GM21423 (cell line): ENCODE measurements at regions not wholly inside any gene's neighbourhood (a gene's known extent, or its start where the extent isn't known, plus 50 kb on each side); places are given as distances from the start of the nearest gene placed in this dataset.
"Not testable (repeated sequence)": the region's sequence is repeated elsewhere in the genome, so short reads cannot be mapped to it uniquely, and the experiment has no call there.

ENCODE experiments used
- ATAC-seq: cut with Tn5 transposase; IDR thresholded peaks from one replicate; pipeline ENCODE4 v1.9.1; 2021; ENCODE audit warnings: mild to moderate bottlenecking, moderate library complexity; ENCODE audit not compliant: unreplicated experiment

DNA sequence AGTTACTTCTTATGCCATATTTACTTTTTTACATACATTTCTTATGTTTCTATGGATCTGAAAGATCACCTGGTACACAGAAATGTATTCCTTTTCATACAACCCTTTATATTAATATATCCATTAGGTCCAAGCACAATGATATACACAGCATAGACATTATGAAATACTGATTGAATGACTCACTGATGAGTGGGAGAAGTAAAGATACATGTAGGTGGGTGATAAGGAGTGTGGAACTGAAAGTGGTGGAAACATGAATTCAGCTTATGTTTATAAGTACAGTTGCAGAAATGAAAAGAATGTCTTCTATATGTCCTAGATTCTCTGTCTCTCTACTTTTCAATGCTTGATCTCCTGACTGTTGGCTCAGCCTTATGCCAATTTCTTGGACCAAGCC lies 87.9 kb downstream of the YIPF7 start:
- ATAC-seq: no peak

GRCh38 chr4:44558031-44558605 lies 93.3 kb downstream of the YIPF7 start:
- no peak for ATAC-seq

GRCh38 chr4:44554768-44555167 lies 96.7 kb downstream of the YIPF7 start:
- ATAC-seq: no peak

- no peak for ATAC-seq
These were observed 98.2 kb downstream of the YIPF7 start for GRCh38 chr4:44553180-44553579.

DNA sequence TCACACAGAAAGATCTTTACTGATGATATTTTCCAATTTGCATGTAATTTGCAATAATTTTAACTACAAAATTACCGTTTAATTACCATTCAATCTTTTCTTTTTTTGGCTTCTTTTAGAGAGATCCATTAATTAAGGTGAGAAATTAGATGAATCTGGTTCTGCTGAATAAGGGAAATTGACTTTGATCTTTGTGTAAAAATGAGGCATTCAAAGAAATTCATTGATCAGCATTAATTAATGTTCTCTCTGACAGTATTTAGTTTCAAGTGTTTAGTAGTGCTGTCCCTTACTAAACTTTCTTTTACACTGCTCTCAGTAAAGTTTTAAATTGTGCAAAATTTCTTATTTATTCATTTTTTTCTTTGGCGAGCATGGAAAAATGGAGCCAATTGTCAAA lies 97.2 kb upstream of the KCTD8 start:
- no peak for ATAC-seq

DNA sequence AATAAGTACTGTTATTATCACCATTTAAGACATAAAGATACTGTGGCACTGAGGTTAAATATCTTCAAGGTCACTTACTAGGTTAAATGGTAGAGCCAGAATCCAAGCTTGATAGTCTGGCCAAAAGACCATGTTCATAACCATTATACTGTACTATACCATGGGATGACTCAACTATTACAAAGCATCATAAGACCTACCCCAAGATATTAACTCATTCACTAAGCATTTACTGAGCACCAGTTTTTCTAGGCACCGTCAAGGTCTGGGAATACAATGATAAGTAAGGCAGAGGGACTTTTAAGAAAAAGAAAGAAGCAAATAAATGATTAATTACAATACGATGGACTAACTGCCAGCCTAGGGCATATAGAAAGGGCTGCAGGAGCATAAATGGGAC lies 95.5 kb upstream of the KCTD8 start:
- no peak for ATAC-seq

DNA sequence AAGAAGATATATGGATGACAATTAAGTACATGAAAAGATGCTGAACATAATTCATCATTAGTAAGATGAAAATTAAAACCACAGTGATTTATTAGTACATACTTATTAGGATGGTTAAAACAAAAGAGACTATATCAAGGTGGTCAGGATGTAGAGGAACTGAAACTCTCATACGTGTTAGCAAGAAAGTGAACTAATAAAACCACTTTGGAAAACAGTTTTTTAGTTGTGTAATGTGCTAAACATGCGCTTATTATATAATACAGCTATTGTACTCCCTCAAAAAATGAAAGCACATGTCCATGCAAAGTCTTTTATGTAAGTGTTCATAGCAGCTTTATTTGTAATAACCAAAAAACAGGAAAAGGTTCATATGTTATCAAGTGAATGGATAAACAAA lies 89.9 kb upstream of the KCTD8 start:
- ATAC-seq: peak; percentile 59

DNA sequence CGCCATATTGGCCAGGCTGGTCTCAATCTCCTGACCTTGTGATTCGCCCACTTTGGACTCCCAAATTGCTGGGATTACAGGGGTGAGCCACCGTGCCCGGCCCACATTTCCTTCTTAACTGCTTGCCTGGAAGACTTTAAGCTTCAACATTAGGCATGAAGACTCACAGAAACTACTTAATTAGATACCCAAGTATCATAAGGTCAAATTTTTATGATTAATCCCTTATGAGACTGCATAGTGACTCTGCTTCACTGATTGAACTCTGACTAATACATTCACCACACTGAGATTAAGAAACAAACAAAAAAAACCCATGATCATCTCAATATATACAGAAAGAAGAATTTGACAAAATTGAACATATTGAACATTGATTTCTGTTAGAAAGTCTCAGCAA lies 87.4 kb upstream of the KCTD8 start:
- no peak for ATAC-seq

DNA sequence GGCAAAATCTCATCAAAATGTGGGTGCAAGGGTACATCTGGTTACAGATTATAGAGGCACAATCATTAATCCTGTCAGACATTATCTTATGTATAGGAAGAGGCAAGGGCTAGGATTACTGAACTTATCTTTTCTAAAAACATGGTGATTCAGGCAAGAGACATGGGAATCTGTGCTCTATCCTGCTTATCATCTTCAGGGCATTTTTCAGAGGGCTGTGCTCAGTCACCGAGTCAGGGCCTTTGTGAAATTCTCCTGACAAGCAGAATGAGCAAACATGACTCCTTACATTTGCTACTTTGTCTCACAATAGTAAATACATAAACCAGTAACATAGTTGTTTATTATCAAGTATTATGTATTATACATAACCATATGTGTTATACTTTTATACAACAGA lies 84.2 kb upstream of the KCTD8 start:
- ATAC-seq: no peak

DNA sequence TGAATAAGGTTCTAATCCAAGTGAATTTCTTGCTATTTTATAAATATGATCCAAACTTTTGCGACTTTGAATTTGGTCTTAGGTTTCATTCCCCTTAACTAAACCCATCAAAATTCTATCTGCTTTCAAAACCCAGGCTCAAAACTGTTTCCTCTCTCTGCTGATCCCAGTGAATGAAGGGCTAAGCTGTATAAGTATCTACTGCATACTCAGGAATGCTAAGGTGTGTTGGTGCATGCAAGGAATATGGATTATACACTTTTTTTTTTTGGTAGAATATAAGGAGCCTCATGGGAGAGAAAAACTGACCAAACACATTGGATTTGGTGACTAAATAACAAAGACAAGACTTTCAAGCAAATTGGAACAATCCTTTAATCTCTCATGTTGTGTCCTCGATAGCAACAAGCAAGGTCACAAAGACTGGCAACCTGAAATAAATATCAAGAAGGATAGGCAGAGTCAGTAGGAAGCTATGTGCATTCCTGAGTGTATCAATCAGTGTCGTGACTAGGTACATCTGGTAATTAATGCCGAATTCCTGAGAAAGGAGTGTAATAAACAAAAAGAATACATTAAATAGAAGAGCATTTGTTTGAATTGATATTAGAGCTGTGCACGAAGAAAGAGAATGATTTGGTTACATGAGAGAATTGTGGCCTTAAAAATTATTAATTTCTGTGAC lies 74.3 kb upstream of the KCTD8 start:
- no peak for ATAC-seq

DNA sequence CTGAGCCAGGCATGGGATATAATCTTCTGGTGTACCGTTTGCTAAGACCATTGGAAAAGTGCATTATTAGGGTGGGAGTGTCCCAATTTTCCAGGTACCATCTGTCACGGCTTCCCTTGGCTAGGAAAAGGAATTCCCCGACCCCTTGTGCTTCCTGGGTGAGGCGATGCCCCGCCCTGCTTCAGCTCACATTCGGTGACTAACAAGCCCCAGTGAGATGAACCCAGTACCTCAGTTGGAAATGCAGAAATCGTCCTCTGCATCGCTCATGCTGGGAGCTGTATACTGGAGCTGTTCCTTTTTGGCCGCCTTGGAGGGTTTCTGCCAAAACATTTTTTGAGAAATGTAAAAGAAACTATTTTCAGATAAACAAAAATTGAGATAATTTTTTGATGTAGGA lies 53.6 kb upstream of the KCTD8 start:
- not testable (repeated sequence) for ATAC-seq
